HUES48 (cell line): ENCODE measurements at regions not wholly inside any gene's neighbourhood (a gene's known extent, or its start where the extent isn't known, plus 50 kb on each side); places are given as distances from the start of the nearest gene placed in this dataset.

Source experiments
- H3K27ac ChIP-seq: one replicate; pipeline ENCODE4 v1.7.0; 2013; ENCODE audit warnings: low read depth, low read length, inconsistent platforms
- H3K27me3 ChIP-seq: 2 replicates; pipeline ENCODE4 v1.6.1; 2013; ENCODE audit warnings: mild to moderate bottlenecking, low read length; ENCODE audit not compliant: control insufficient read depth, insufficient read depth
- H3K36me3 ChIP-seq: 2 replicates; pipeline ENCODE4 v1.6.1; 2013; ENCODE audit warnings: low read length; ENCODE audit not compliant: control insufficient read depth, insufficient read depth
- H3K4me1 ChIP-seq: 2 replicates; pipeline ENCODE4 v1.6.1; 2013; ENCODE audit warnings: mild to moderate bottlenecking, low read length; ENCODE audit not compliant: control insufficient read depth, insufficient read depth
- H3K4me3 ChIP-seq: 2 replicates; pipeline ENCODE4 v1.5.1; 2013; ENCODE audit warnings: mild to moderate bottlenecking, low read depth, low read length
- H3K9ac ChIP-seq: 2 replicates; pipeline ENCODE4 v1.6.1; 2013; ENCODE audit warnings: mild to moderate bottlenecking, low read depth, low read length, moderate library complexity
- H3K9me3 ChIP-seq: 2 replicates; pipeline ENCODE4 v1.6.1; 2013; ENCODE audit warnings: low read length; ENCODE audit not compliant: control insufficient read depth, insufficient read depth

- no peak overlapping the region for H3K4me3 ChIP-seq
- peaks cover 11% of the 10 kb centered on the region for H3K27me3 ChIP-seq
- H3K36me3 ChIP-seq = no peaks in the 10 kb centered on the region
- no peak overlapping the region for H3K27ac ChIP-seq
- H3K9me3 ChIP-seq = no peaks in the 10 kb centered on the region
- no peak overlapping the region for H3K9ac ChIP-seq
- H3K4me1 ChIP-seq = 0 out of 2 replicates have a peak, but pooled peaks cover 4% of the 10 kb centered on the region
Observed at GRCh38 chr5:104793031-104793754, 1230.6 kb upstream of the NUDT12 start.

DNA sequence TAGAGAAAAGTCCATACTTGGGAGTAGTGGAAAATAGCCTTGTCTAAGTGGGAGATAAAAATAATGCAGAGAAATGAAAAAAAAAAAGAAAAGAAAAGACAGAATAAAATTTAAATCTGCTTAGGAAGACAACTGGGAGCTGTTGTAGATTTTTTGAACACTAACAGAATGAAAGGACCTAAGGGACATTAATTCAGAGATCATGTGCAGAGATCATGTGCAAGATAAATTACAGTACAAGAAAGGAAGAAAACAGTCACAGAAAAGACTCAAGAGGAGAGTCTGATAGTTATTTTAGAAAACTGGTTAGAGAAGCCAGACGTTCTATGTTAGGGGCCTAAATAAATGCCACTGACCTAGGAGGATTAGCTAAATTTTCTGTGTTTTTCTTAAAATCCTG lies 1226.8 kb upstream of the NUDT12 start:
- no peaks in the 10 kb centered on the region for H3K36me3 ChIP-seq
- no peak overlapping the region for H3K9ac ChIP-seq
- 0 out of 2 replicates have a peak, but pooled peaks cover 5% of the 10 kb centered on the region for H3K9me3 ChIP-seq
- no peak overlapping the region for H3K4me3 ChIP-seq
- 0 out of 2 replicates have a peak, but pooled peaks cover 4% of the 10 kb centered on the region for H3K4me1 ChIP-seq
- H3K27me3 ChIP-seq = peaks cover 11% of the 10 kb centered on the region
- H3K27ac ChIP-seq = no peak overlapping the region

- Histone ChIP-seq H3K4me1 (no peaks in the 10 kb centered on the region), H3K27me3 (no peaks in the 10 kb centered on the region), H3K4me3 (no peak overlapping the region), H3K9ac (no peak overlapping the region), H3K36me3 (no peaks in the 10 kb centered on the region), H3K27ac (no peak overlapping the region), H3K9me3 (0 out of 2 replicates have a peak, but pooled peaks cover 5% of the 10 kb centered on the region)
Observed at GRCh38 chr5:104785097-104785496, 1222.5 kb upstream of the NUDT12 start.

- no peak overlapping the region for H3K4me3 ChIP-seq
Observed at GRCh38 chr5:104774372-104774771, 1211.8 kb upstream of the NUDT12 start.

DNA sequence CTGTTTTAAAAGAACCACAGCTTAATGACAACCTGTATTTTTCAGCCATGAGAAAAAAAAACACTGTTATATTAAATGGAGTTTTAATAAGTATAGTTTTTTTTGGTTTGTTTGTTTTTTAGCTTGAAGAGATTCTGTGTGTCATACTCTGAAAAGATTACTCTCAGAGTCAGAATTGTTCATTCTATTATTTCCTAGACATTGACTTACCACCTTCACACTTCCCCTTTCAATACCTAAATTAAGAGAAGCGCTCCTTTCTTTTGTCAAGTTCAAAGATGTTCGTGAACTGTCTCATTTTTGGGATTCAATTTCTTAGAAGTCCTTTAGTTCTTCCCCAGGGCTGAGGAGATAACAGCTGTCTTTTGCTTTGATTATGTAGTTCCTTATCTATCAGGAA lies 1201.6 kb upstream of the NUDT12 start:
- H3K4me1 ChIP-seq = no peaks in the 10 kb centered on the region
- no peak overlapping the region for H3K9ac ChIP-seq
- H3K27ac ChIP-seq = no peak overlapping the region
- no peaks in the 10 kb centered on the region for H3K27me3 ChIP-seq
- H3K4me3 ChIP-seq = no peak overlapping the region
- H3K9me3 ChIP-seq = no peaks in the 10 kb centered on the region
- no peaks in the 10 kb centered on the region for H3K36me3 ChIP-seq

More at GRCh38 chr5:104774372-104774771, 1211.8 kb upstream of the NUDT12 start:
- Histone ChIP-seq H3K27ac (no peak overlapping the region), H3K4me1 (peaks cover 5% of the 10 kb centered on the region; the same call in 1 of the 2 replicates), H3K9ac (no peak overlapping the region), H3K36me3 (no peaks in the 10 kb centered on the region), H3K9me3 (no peaks in the 10 kb centered on the region), H3K27me3 (no peaks in the 10 kb centered on the region)

DNA sequence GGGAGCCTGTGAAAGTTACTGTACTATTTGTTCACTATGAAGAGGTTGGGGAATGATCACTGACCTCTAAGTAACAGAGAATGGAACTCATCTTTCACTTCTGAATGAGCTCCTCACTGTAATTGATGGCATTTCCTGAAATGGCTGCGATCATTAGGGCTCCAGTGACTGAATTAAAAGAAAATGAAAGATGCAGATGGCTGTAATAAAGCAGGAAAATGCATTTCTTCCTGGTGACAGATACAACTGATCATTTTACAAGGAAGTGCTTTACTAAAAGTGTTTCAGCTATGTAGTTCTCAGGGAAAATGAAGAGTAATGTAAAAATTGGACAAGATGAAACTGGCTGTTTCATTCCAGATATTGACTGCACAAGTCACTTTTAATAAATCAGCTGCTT lies 1200.6 kb upstream of the NUDT12 start:
- Histone ChIP-seq H3K4me1 (0 out of 2 replicates have a peak, but pooled peaks cover 3% of the 10 kb centered on the region), H3K27ac (no peak overlapping the region)

DNA sequence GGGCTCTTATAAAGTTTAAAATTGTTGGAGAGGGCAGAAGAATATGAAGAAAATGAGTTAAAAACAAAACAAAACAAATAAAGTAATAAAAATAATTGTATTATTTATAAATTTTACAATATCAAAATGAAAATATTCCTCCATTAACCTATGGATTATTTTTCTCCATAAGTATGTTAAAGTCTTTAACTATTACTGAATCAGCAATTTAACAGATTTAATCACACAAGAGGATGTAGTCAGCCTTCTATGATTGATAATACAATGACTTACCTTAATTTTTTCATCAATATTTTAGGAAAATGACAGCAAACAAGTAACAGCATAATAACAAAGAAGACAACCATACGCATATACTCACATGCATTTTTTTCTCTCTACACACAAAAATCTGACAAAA lies 1195.3 kb upstream of the NUDT12 start:
- no peak overlapping the region for H3K27ac ChIP-seq

More for the DNA sequence above, 1200.6 kb upstream of the NUDT12 start:
- Histone ChIP-seq H3K4me3 (no peak overlapping the region), H3K9me3 (no peaks in the 10 kb centered on the region), H3K36me3 (no peaks in the 10 kb centered on the region), H3K9ac (no peak overlapping the region), H3K27me3 (no peaks in the 10 kb centered on the region)

DNA sequence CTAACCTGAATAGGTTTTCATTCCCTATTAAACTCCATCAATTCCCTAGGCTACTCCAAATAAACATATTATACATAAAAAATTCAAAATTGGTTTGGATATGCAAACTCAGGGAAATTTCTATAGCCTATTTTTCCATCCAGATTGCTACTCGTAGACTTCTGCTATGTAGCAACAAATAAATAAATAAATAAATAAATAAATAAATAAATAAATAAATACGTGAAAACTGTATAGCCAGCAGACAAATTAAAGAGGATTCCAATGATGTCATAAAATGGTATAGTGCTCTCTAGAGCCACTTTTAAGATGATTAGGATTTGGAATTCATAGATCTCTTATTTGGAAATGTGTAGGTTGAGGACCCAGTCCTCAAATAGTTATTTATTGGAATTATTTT lies 1193.2 kb upstream of the NUDT12 start:
- no peak overlapping the region for H3K9ac ChIP-seq
- no peaks in the 10 kb centered on the region for H3K36me3 ChIP-seq
- H3K27me3 ChIP-seq = no peaks in the 10 kb centered on the region
- H3K9me3 ChIP-seq = no peaks in the 10 kb centered on the region; the same call in 1 of the 2 replicates
- no peak overlapping the region for H3K4me3 ChIP-seq
- H3K4me1 ChIP-seq = peaks cover 19% of the 10 kb centered on the region
- no peak overlapping the region for H3K27ac ChIP-seq

More for the DNA sequence above, 1195.3 kb upstream of the NUDT12 start:
- Histone ChIP-seq H3K9ac (no peak overlapping the region), H3K4me1 (peaks cover 19% of the 10 kb centered on the region), H3K27me3 (no peaks in the 10 kb centered on the region), H3K36me3 (no peaks in the 10 kb centered on the region), H3K4me3 (no peak overlapping the region), H3K9me3 (no peaks in the 10 kb centered on the region; the same call in 1 of the 2 replicates)

GRCh38 chr5:104754311-104754995 lies 1191.9 kb upstream of the NUDT12 start:
- Histone ChIP-seq H3K4me3 (no peak overlapping the region), H3K9ac (no peak overlapping the region), H3K27ac (peak overlapping the region; percentile 48), H3K27me3 (no peaks in the 10 kb centered on the region), H3K4me1 (peaks cover 19% of the 10 kb centered on the region), H3K9me3 (no peaks in the 10 kb centered on the region; the same call in 1 of the 2 replicates), H3K36me3 (no peaks in the 10 kb centered on the region)

- Histone ChIP-seq H3K27me3 (no peaks in the 10 kb centered on the region), H3K27ac (no peak overlapping the region), H3K9ac (no peak overlapping the region), H3K9me3 (no peaks in the 10 kb centered on the region; the same call in 1 of the 2 replicates), H3K4me3 (no peak overlapping the region), H3K36me3 (no peaks in the 10 kb centered on the region), H3K4me1 (peaks cover 16% of the 10 kb centered on the region)
Observed at GRCh38 chr5:104751969-104752368, 1189.4 kb upstream of the NUDT12 start.

- H3K27me3 ChIP-seq = no peaks in the 10 kb centered on the region
- H3K27ac ChIP-seq = no peak overlapping the region
- no peak overlapping the region for H3K4me3 ChIP-seq
Observed at GRCh38 chr5:104739905-104740304, 1177.3 kb upstream of the NUDT12 start.

More at GRCh38 chr5:104739905-104740304, 1177.3 kb upstream of the NUDT12 start:
- Histone ChIP-seq H3K4me1 (0 out of 2 replicates have a peak, but pooled peaks cover 6% of the 10 kb centered on the region), H3K9ac (no peak overlapping the region), H3K36me3 (no peaks in the 10 kb centered on the region), H3K9me3 (no peaks in the 10 kb centered on the region)
